ENCODE measurements at regions not wholly inside any gene's neighbourhood (a gene's known extent, or its start where the extent isn't known, plus 50 kb on each side); places are given as distances from the start of the nearest gene placed in this dataset.

GRCh38 chr5:168052686-168053085 is 238.8 kb upstream of the WWC1 start:
- no peaks in the 10 kb centered on the region for H3K79me2 ChIP-seq (ENCODE audit: control insufficient read depth, insufficient read depth, low read length)
- H3K4me1 ChIP-seq (ENCODE audit: control insufficient read depth, extremely low read depth, insufficient read depth, low read length), result no peaks in the 10 kb centered on the region
- H3K4me3 ChIP-seq (replicated peaks in 1 of 3; ENCODE audit: insufficient read depth in 1 of 3, low read depth in 1 of 3, low read length in 3 of 3), result no peak overlapping the region
- no peak overlapping the region for H3K4me2 ChIP-seq (ENCODE audit: insufficient read depth, low read length)
- no peaks in the 10 kb centered on the region for H3K36me3 ChIP-seq (ENCODE audit: control insufficient read depth in 2 of 2, extremely low read depth in 1 of 2, insufficient read depth in 2 of 2, low read length in 2 of 2)
- BruUV-seq (replicated peaks), result no TSS peak
- FAIRE-seq, result no peak
- intact Hi-C loops (cut with micrococcal nuclease) (no loop called here), dilution Hi-C loops (cut with MboI; ENCODE audit: extremely low pct_ligation_motif_present, low sequenced_read_pairs) (no loop called here)
- no peaks in the 10 kb centered on the region for H3K9me1 ChIP-seq (replicated peaks; ENCODE audit: control insufficient read depth, extremely low read depth, insufficient read depth, low read length)
- TF ChIP-seq GATA2 (IDR thresholded peaks at IDR 0.05; ENCODE audit: insufficient read depth, insufficient read length, low read depth, low read length) (no peak), MAX (IDR thresholded peaks at IDR 0.05; ENCODE audit: insufficient read depth, insufficient read length) (no peak), POLR2AphosphoS5 (IDR thresholded peaks at IDR 0.05; ENCODE audit: insufficient read depth, low read depth, low read length) (no peak), EZH2 (IDR thresholded peaks at IDR 0.05; ENCODE audit: borderline replicate concordance, low read depth, low read length, severe bottlenecking) (no peak), FOS (IDR thresholded peaks at IDR 0.05; ENCODE audit: borderline replicate concordance, insufficient read depth, low read length) (no peak), MYC (IDR thresholded peaks at IDR 0.05; ENCODE audit: low read depth, low read length) (no peak), CTCF (IDR thresholded peaks at IDR 0.05; ENCODE audit: extremely low read depth in 1 of 2, insufficient read depth in 1 of 2, low read depth in 1 of 2, low read length in 2 of 2) (no peak), JUN (IDR thresholded peaks at IDR 0.05; ENCODE audit: borderline replicate concordance, insufficient read depth, insufficient read length, low read depth) (no peak), POLR2A (IDR thresholded peaks at IDR 0.05; ENCODE audit: low read depth, low read length) (no peak)
- ChIA-PET CTCF (no interaction called here), POLR2A (no interaction called here)
- H3K27ac ChIP-seq (ENCODE audit: insufficient read depth, low read depth, low read length), result no peak overlapping the region
- H2AFZ ChIP-seq (ENCODE audit: low read depth, low read length), result no peak overlapping the region
- peaks cover 2% of the 10 kb centered on the region for H3K9me3 ChIP-seq (replicated peaks; ENCODE audit: control insufficient read depth, insufficient read depth, low read length)
- no peaks in the 10 kb centered on the region for H3K27me3 ChIP-seq (ENCODE audit: control insufficient read depth in 2 of 2, insufficient read depth in 2 of 2, low read length in 2 of 2)
- no peaks in the 10 kb centered on the region for H4K20me1 ChIP-seq (replicated peaks; ENCODE audit: control insufficient read depth, extremely low read depth, insufficient read depth, low read length)
- no peak for DNase-seq (ENCODE audit: low read depth, low spot score)
- H3K9ac ChIP-seq (replicated peaks; ENCODE audit: extremely low read depth, insufficient read depth, low read length), result no peak overlapping the region

Measured in endothelial cell of umbilical vein (primary cell).